HG03135 (cell line): ENCODE measurements at regions not wholly inside any gene's neighbourhood (a gene's known extent, or its start where the extent isn't known, plus 50 kb on each side); places are given as distances from the start of the nearest gene placed in this dataset.

Source experiments
- ATAC-seq: cut with Tn5 transposase; IDR thresholded peaks from one replicate; pipeline ENCODE4 v1.9.1; 2021; ENCODE audit warnings: mild to moderate bottlenecking, moderate library complexity; ENCODE audit not compliant: unreplicated experiment

GRCh38 chr3:147744967-147745366, 335.8 kb downstream of the ZIC1 start:
- ATAC-seq = no peak

GRCh38 chr3:147755310-147755709, 346.1 kb downstream of the ZIC1 start:
- no peak for ATAC-seq

GRCh38 chr3:147756476-147756875, 347.3 kb downstream of the ZIC1 start:
- ATAC-seq = no peak

GRCh38 chr3:147757866-147758265, 348.7 kb downstream of the ZIC1 start:
- no peak for ATAC-seq

- ATAC-seq = no peak
Measured at GRCh38 chr3:147758771-147759170, 349.6 kb downstream of the ZIC1 start.

GRCh38 chr3:147760085-147760484, 350.9 kb downstream of the ZIC1 start:
- ATAC-seq = no peak

GRCh38 chr3:147760941-147761340, 351.8 kb downstream of the ZIC1 start:
- no peak for ATAC-seq

GRCh38 chr3:147773116-147773630, 364.0 kb downstream of the ZIC1 start:
- ATAC-seq = no peak

- ATAC-seq = no peak
Measured at GRCh38 chr3:147775411-147775810, 366.2 kb downstream of the ZIC1 start.

GRCh38 chr3:147775816-147776530, 366.8 kb downstream of the ZIC1 start:
- no peak for ATAC-seq

- no peak for ATAC-seq
Measured at GRCh38 chr3:147793841-147794240, 384.7 kb downstream of the ZIC1 start.

GRCh38 chr3:147794596-147794995, 385.4 kb downstream of the ZIC1 start:
- ATAC-seq = no peak

GRCh38 chr3:147795418-147795817, 386.3 kb downstream of the ZIC1 start:
- ATAC-seq = no peak

GRCh38 chr3:147797095-147797494, 387.9 kb downstream of the ZIC1 start:
- no peak for ATAC-seq

GRCh38 chr3:147799601-147800000, 390.4 kb downstream of the ZIC1 start:
- no peak for ATAC-seq

GRCh38 chr3:147807776-147808175, 398.6 kb downstream of the ZIC1 start:
- no peak for ATAC-seq

GRCh38 chr3:147809206-147809605, 400.0 kb downstream of the ZIC1 start:
- ATAC-seq = no peak

GRCh38 chr3:147812186-147812911, 403.2 kb downstream of the ZIC1 start:
- no peak for ATAC-seq

- ATAC-seq = no peak
Measured at GRCh38 chr3:147813256-147813655, 404.1 kb downstream of the ZIC1 start.

GRCh38 chr3:147816752-147817151, 407.6 kb downstream of the ZIC1 start:
- no peak for ATAC-seq

GRCh38 chr3:147832611-147833010, 423.4 kb downstream of the ZIC1 start:
- ATAC-seq = no peak

- no peak for ATAC-seq
Measured at GRCh38 chr3:147836330-147836729, 427.2 kb downstream of the ZIC1 start.
